ENCODE measurements at regions not wholly inside any gene's neighbourhood (a gene's known extent, or its start where the extent isn't known, plus 50 kb on each side); places are given as distances from the start of the nearest gene placed in this dataset.

GRCh38 chr1:195717651-195718050 lies 890.6 kb downstream of the KCNT2 start:
- TF ChIP-seq CTCF (IDR thresholded peaks at IDR 0.05) (peak; percentile 51), EZH2phosphoT487 (IDR thresholded peaks at IDR 0.05) (no peak), EZH2 (IDR thresholded peaks at IDR 0.05) (no peak)

Measured in neural progenitor cell (in vitro differentiated cells).